HAP-1 (cell line): ENCODE measurements at regions not wholly inside any gene's neighbourhood (a gene's known extent, or its start where the extent isn't known, plus 50 kb on each side); places are given as distances from the start of the nearest gene placed in this dataset.

Experiments
- DNase-seq, 2 experiments: peaks; one replicate each; pipeline ENCODE4 v3.0.0-alpha.2; 2016 to 2020; ENCODE audit warnings: low spot score in 2 of 2
- H3K27me3 ChIP-seq: fragments of 250-450 bp; sonication (Bioruptor Pico); 2 replicates; pipeline ENCODE4 v1.5.1; 2020; ENCODE audit warnings: low read depth, mild to moderate bottlenecking, moderate library complexity
- H3K36me3 ChIP-seq: fragments of 250-450 bp; sonication (Bioruptor Pico); replicated peaks from 2 replicates; pipeline ENCODE4 v1.5.1; 2020; ENCODE audit warnings: mild to moderate bottlenecking
- H3K4me1 ChIP-seq: fragments of 250-450 bp; sonication (Bioruptor Pico); 2 replicates; pipeline ENCODE4 v1.5.1; 2020; ENCODE audit warnings: mild to moderate bottlenecking
- H3K4me3 ChIP-seq: fragments of 250-450 bp; sonication (Bioruptor Pico); 2 replicates; pipeline ENCODE4 v1.5.1; 2020; ENCODE audit warnings: mild to moderate bottlenecking, moderate library complexity
- H3K9me3 ChIP-seq: fragments of 250-450 bp; sonication (Bioruptor Pico); 2 replicates; pipeline ENCODE4 v1.5.1; 2020; ENCODE audit warnings: mild to moderate bottlenecking, moderate library complexity
- in situ Hi-C: fragments of 300-500 bp; cut with MboI; formaldehyde crosslinking; loops from 3 replicates; pipeline ENCODE4 v1.14.3; 2020; ENCODE audit warnings: low sequenced_read_pairs, inconsistent platforms, mixed read lengths

DNA sequence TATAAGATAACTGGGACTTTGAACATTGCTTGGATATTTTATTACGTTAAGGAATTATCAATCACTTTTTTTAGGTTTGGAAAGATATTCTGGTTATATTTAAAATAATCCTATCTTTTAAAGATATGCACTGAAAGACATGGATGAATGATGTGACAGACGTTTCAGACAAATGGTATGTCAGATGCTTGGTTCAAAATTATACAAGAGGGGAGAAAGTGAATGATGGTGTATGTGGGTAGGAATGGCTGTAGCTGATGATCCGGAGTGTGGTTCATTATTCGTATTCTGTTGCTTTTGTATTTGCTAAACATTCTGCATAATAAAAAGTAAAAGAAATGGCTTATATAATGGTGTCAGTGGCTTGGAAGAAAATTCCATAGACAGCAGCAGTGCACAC is 51.0 kb upstream of the SNRPB2 start:
- no peaks in the 10 kb centered on the region for H3K27me3 ChIP-seq
- H3K4me1 ChIP-seq, result no peaks in the 10 kb centered on the region
- no peak overlapping the region for H3K4me3 ChIP-seq
- DNase-seq, result no peak
- H3K9me3 ChIP-seq, result no peaks in the 10 kb centered on the region
- no peaks in the 10 kb centered on the region for H3K36me3 ChIP-seq
- in situ Hi-C loops, result no loop called here

DNA sequence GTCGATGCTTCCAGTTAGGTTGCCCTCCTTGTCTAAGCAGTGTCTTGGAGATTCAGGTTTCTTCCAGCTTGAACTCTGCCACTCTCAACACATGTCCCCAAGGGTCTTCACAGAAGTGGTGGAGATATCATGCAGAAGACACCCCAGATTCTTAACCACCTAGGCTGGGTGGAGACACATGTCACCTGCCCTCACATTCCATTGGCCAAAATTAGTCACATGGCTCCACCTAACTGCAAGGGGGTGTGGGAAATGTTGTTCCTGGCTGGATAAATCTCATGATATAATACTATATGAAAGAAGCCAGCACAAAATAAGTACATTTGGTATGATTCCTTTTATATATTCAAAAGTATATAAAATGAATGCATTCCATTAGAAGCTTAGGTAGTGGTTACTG is 52.9 kb upstream of the SNRPB2 start:
- no peak for DNase-seq
- no peaks in the 10 kb centered on the region for H3K9me3 ChIP-seq
- H3K36me3 ChIP-seq, result no peaks in the 10 kb centered on the region
- H3K4me3 ChIP-seq, result no peak overlapping the region
- in situ Hi-C loops, result no loop called here
- H3K4me1 ChIP-seq, result no peaks in the 10 kb centered on the region
- no peaks in the 10 kb centered on the region for H3K27me3 ChIP-seq

DNA sequence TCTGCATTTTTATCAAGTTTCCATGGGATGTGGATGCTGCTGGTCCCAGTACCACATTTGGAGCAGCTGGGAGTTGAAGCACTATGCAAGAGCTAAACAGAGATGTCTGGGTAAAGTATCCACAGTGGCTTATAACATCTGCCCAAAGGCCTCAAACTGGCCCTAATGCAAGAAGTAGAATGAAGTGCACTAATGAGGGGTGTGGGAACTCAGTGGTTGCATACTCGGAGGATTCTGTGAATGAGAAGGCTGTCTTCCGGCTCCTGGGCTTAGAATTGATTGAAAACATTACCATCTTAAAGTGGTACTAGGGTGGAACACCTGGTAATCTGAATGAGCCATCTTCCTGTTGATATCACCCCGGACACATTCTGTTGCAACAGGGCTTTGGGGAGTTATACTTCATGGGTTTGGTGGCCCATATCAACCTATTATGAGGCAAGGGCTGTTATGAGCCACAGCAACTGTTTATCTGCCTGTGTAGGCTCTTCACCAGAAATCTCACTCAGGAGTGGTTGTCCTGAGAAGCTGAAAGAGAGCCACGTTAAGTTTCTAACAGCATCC is 54.7 kb upstream of the SNRPB2 start:
- H3K27me3 ChIP-seq, result no peaks in the 10 kb centered on the region
- no peaks in the 10 kb centered on the region for H3K36me3 ChIP-seq
- no peaks in the 10 kb centered on the region for H3K4me1 ChIP-seq
- in situ Hi-C loops, result no loop called here
- H3K9me3 ChIP-seq, result no peaks in the 10 kb centered on the region
- no peak for DNase-seq
- no peak overlapping the region for H3K4me3 ChIP-seq

DNA sequence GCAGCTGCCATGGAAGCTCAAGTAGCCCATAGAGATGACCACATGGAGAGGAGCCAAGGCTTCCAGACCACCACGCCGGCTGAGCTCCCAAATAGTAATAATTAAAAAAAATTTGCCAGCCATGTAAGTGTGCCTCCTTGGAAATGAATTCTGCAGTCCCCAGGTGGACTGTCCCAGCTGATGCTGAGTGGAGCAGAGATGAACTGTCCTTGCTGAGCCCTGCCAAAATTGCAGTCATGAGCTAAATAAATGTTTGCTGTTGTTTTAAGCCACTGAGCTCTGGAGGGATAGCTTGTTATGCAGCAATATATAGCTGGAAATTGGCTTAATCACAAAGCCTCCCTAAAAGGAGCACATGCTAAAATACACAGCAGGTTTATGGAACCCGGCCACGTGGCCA is 55.6 kb upstream of the SNRPB2 start:
- no peaks in the 10 kb centered on the region for H3K36me3 ChIP-seq
- in situ Hi-C loops, result no loop called here
- H3K9me3 ChIP-seq, result no peaks in the 10 kb centered on the region
- no peak for DNase-seq
- H3K4me1 ChIP-seq, result no peaks in the 10 kb centered on the region
- H3K27me3 ChIP-seq, result no peaks in the 10 kb centered on the region
- no peak overlapping the region for H3K4me3 ChIP-seq

DNA sequence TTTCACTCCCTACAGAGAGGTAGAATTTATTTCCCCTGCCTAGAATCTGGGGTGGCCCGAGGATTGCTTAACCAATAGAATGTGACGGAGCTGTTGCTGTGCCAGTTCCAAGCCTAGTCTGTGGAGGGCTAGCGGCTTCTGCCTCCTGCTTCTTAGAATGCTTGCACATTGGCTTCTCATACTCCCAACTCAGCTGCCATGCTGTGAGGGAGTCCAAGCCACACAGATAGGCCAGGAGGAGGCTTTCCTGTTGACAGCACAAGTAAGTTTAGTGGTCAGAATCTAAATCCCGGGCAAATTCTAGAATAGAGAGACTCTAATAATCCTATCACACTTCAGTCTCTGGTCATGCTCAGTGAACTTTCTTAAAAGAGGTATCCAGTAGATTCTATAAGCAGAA is 57.5 kb upstream of the SNRPB2 start:
- Histone ChIP-seq H3K27me3 (no peaks in the 10 kb centered on the region), H3K9me3 (no peaks in the 10 kb centered on the region), H3K4me3 (no peak overlapping the region), H3K4me1 (no peaks in the 10 kb centered on the region), H3K36me3 (no peaks in the 10 kb centered on the region)
- no peak for DNase-seq
- in situ Hi-C loops, result no loop called here

DNA sequence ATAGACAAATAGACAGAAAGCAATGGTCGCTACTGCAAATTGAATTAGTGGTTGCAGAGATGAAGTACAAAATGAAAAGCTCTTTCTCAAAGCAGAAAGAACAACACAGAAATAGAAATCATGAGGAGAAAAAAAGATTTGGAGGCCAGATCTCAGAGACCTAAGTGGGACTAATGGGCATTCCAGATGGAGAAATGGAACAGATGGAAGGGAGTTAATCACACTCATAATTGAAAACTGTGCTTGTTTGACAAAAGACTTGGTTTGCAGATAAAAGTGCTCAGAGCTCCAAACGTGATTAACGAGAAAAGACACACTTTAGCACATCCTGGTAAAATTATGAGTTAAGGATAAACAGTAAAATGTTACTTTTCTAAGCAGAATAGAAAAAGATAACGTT is 58.1 kb upstream of the SNRPB2 start:
- no peaks in the 10 kb centered on the region for H3K27me3 ChIP-seq
- no peaks in the 10 kb centered on the region for H3K4me1 ChIP-seq
- no peaks in the 10 kb centered on the region for H3K36me3 ChIP-seq
- no peaks in the 10 kb centered on the region for H3K9me3 ChIP-seq
- DNase-seq, result no peak
- no peak overlapping the region for H3K4me3 ChIP-seq
- in situ Hi-C loops, result no loop called here

DNA sequence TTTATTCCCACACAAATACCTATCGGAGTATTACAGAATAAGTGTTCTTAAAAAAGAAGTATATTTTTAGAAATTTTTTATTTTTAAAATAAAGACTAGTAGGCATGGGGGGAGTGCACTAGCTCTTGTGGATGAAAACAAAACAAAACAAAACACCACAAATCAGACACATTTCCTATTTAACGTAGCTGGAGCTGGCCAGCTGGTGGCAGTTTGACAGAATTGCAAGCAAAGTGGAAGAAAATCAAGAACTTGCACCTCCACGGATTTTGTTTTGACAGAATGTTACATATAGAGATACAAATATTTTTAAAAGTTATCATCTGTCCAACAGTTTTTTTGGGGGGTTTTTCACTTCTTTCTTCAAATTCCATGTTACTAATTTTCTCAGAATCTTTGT is 63.6 kb upstream of the SNRPB2 start:
- no peaks in the 10 kb centered on the region for H3K4me1 ChIP-seq
- H3K36me3 ChIP-seq, result no peaks in the 10 kb centered on the region
- H3K27me3 ChIP-seq, result no peaks in the 10 kb centered on the region
- in situ Hi-C loops, result no loop called here
- DNase-seq, result no peak
- no peaks in the 10 kb centered on the region for H3K9me3 ChIP-seq
- no peak overlapping the region for H3K4me3 ChIP-seq

DNA sequence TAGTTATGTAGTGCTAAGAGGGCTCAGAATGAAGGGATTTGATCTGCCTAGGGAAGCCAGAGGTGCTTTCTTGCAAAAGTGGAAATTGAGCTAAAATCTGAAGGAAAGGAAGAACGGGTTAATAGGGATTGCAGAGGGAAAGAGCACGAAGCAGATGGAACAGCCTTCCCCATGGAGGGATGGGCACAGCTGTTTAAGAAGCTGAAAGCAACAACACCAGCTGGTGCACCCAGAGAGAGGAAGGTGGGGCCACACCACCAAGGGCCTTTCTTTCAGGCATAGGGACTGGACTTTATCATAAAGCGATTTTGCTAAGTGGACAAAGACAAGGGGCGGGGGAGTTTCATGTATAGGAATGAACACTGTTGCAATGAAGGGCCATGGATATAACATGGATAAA is 65.8 kb upstream of the SNRPB2 start:
- Histone ChIP-seq H3K9me3 (no peaks in the 10 kb centered on the region), H3K36me3 (no peaks in the 10 kb centered on the region), H3K27me3 (no peaks in the 10 kb centered on the region), H3K4me3 (no peak overlapping the region), H3K4me1 (no peaks in the 10 kb centered on the region)
- in situ Hi-C loops, result no loop called here
- DNase-seq, result no peak

DNA sequence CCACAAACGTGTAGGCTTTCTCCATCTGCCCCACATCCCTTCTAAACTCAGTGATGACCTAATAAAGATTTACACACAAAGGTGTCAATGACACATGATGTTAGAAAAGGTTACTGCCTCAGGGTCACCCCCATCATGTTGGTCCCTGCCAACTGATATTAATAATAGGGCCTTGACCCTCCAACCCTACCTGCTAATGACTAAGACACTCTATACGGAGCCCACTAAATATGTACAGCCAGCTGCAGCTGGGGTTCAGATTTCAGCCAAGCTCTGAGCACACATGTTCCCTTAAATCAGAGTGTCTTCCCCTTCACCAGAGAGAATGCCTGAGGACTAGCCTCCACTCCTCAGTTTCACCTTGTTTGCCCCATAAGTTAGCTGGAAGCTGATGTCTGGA is 67.4 kb upstream of the SNRPB2 start:
- in situ Hi-C loops, result no loop called here
- H3K9me3 ChIP-seq, result no peaks in the 10 kb centered on the region

DNA sequence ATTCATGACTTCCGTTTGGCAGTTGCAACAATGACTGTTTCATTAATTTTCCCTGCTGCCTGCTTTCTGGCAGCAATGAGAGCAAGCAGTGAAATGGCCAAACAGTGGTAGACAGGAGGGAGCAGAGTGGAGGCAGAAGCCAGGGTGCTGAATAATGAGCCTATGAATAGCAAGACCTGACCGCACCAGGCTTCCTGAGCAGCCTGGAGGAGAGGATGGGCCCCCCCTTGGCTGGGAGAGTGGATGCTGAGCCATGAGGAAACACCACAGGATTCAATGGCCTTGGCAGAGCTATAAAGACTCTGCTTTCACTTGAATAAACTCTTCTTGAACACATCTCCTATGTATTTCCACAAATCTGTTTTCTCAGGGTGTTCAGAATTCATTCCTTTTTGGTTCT is 68.1 kb upstream of the SNRPB2 start:
- no peaks in the 10 kb centered on the region for H3K36me3 ChIP-seq
- no peak for DNase-seq
- in situ Hi-C loops, result no loop called here
- H3K27me3 ChIP-seq, result no peaks in the 10 kb centered on the region
- no peak overlapping the region for H3K4me3 ChIP-seq
- H3K4me1 ChIP-seq, result no peaks in the 10 kb centered on the region
- no peaks in the 10 kb centered on the region for H3K9me3 ChIP-seq

More for the DNA sequence above, 67.4 kb upstream of the SNRPB2 start:
- Histone ChIP-seq H3K4me1 (no peaks in the 10 kb centered on the region), H3K36me3 (no peaks in the 10 kb centered on the region), H3K4me3 (no peak overlapping the region), H3K27me3 (no peaks in the 10 kb centered on the region)
- no peak for DNase-seq

DNA sequence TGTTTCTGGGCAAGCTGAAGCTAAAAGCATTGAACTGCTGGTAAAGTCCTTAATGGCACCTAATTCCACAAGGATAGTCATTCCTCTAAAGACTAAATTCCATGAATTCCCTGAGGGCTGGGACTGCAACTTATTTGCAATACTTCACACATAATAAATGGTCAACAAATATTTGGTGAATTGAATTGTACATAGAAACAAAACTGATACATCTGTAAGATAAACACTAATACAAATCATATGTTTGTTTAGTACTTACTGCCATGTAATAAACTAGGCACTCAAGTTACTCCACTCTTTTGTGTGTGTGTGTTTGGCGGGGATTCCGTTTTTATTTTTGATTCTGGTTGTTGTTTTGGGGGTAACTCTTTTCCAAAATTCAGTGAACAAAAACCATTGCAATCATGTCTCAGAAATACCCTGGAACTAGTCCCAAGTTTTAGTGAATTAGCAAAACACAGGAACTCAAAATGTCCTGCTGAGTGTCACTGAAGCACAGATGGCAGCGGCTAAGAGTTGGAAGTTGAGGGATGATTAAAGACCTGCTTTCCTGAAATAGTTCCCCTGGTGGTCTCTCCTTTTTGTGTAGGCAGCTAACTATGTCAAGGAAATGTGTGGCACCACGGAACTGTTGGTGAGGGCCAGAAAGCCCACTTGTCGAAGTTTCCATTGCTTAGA is 74.8 kb upstream of the SNRPB2 start:
- Histone ChIP-seq H3K4me1 (no peaks in the 10 kb centered on the region), H3K36me3 (no peaks in the 10 kb centered on the region), H3K27me3 (no peaks in the 10 kb centered on the region), H3K4me3 (no peak overlapping the region), H3K9me3 (no peaks in the 10 kb centered on the region)
- DNase-seq, result no peak
- in situ Hi-C loops, result no loop called here

DNA sequence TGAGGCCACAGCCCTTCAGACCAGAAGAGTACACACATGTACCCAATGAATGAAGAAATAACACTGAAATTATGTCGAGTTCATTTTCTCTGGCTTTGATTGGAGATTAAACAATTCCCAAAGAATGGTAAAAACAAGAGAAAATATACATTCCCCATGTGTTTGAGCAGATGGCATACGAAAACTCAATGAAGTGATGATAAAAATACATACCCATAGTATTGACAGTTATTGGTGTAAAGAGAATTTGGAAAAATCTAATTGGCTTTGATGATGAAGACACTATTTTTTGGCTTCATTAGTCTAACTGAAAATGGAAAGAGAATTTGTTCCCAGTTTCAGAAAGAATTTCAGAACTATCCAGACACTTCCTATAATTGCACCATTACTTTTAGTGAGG is 76.6 kb upstream of the SNRPB2 start:
- Histone ChIP-seq H3K9me3 (no peaks in the 10 kb centered on the region), H3K4me3 (no peak overlapping the region), H3K27me3 (no peaks in the 10 kb centered on the region), H3K36me3 (no peaks in the 10 kb centered on the region), H3K4me1 (no peaks in the 10 kb centered on the region)
- no peak for DNase-seq
- in situ Hi-C loops, result no loop called here

DNA sequence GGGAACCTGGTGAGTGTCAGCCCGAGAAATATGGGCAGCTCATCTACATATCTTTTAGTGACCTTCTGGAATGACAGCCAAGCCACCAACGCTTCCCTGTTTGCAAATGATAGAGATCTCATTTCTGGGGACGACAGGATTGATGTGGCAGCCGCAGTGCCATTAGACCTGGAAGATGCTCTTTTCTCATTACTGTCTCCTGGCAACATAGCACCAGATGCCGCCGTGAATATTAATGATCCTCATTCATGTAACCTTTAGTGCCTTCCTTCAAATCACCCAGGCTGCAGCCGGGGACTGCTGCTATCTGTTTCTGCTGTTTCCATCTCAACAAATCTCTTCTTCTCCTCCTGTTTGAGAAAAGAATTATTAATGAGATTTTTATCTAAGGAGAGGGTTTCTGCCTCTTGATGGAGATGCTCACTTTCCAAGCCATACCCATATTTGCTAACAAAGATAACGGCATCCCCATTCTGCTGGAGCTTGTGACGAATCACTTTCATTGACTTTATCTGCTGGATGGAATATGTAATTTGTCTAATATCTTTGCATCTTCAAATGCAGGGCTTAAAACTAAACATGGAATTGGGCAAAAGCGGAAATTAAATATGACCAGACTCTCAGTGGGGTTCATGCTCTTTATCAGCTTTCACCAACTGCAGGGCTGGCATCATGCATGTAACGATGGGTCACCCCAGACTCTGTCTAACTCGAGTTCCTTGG is 74.8 kb upstream of the KIF16B start:
- no peaks in the 10 kb centered on the region for H3K4me1 ChIP-seq
- no peaks in the 10 kb centered on the region; the same call in 1 of the 2 replicates for H3K27me3 ChIP-seq
- DNase-seq, result no peak
- H3K9me3 ChIP-seq, result no peaks in the 10 kb centered on the region
- in situ Hi-C loops, result no loop called here
- H3K36me3 ChIP-seq, result no peaks in the 10 kb centered on the region
- no peak overlapping the region for H3K4me3 ChIP-seq

DNA sequence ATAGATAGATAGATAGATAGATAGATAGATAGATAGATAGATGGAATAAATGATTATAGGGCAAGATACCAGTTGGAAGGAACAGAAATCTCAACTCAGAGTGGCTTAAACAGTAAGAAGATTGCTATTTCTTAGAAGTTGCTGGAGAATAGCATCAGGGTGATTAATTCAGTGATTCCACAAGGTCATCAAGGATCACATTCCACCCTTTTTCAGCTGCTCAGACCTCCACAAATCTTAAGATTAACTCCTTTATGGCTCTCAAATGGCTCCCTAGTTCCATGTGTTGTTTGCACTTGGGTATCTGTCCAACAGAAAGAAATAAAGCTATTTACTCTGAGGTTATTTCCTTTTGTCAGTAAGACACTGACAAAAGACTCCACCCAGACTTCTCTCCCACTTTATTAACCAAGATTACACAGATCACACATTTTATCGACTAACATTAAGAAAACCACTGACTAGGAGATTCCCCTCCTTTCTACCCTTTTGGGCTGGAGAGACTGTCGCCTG is 68.3 kb upstream of the KIF16B start:
- H3K9me3 ChIP-seq, result no peaks in the 10 kb centered on the region
- no peaks in the 10 kb centered on the region; the same call in 1 of the 2 replicates for H3K27me3 ChIP-seq
- H3K4me3 ChIP-seq, result no peak overlapping the region
- in situ Hi-C loops, result no loop called here
- H3K36me3 ChIP-seq, result no peaks in the 10 kb centered on the region
- DNase-seq, result no peak
- H3K4me1 ChIP-seq, result no peaks in the 10 kb centered on the region
